GM19351 (cell line): ENCODE measurements at regions not wholly inside any gene's neighbourhood (a gene's known extent, or its start where the extent isn't known, plus 50 kb on each side); places are given as distances from the start of the nearest gene placed in this dataset.

ENCODE experiments used
- ATAC-seq: cut with Tn5 transposase; IDR thresholded peaks from one replicate; pipeline ENCODE4 v1.9.1; 2021; ENCODE audit warnings: mild to moderate bottlenecking, moderate library complexity; ENCODE audit not compliant: unreplicated experiment

- ATAC-seq = no peak
Measured at GRCh38 chr18:56146565-56146964, 491.8 kb downstream of the TXNL1 start.

DNA sequence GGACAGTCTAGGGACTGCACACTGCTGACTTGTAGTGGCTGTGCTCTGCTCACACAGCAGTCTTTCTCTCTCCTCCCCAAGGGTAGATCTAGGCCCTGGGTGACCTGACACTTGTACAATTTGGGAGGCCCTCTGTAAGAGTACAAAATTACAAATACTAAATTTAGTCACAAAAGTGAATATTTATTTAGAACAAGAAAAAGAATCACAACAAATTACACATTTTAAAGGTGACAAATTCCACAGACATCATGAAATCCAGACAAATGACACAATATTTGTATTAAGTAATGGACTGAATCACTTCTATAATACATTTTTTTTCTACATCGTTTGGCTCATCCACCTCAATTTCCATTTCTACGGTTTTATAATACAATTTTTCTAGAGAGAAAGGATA lies 496.4 kb downstream of the TXNL1 start:
- ATAC-seq = no peak

GRCh38 chr18:56139792-56140254 lies 498.6 kb downstream of the TXNL1 start:
- no peak for ATAC-seq

GRCh38 chr18:56139372-56139771 lies 499.0 kb downstream of the TXNL1 start:
- no peak for ATAC-seq

GRCh38 chr18:56136105-56136504 lies 502.3 kb downstream of the TXNL1 start:
- no peak for ATAC-seq

DNA sequence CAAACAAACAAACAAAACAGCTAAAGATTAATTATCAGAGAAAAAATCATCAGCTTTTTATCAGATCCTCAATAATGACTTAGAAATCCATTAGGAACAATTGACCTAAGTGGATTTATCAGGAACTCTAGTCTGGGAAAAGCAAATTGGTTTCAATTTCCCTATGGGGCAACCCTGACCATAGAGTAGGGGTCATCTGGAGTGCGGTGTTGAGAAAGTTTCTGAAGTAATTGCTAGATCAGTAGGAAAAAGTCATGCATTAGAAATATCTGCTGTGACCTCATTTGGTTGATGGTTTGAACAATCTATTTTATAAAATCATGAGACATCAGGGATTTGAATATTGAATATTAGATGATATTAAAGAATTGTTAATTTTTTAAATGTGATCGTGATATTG lies 507.9 kb downstream of the TXNL1 start:
- no peak for ATAC-seq

DNA sequence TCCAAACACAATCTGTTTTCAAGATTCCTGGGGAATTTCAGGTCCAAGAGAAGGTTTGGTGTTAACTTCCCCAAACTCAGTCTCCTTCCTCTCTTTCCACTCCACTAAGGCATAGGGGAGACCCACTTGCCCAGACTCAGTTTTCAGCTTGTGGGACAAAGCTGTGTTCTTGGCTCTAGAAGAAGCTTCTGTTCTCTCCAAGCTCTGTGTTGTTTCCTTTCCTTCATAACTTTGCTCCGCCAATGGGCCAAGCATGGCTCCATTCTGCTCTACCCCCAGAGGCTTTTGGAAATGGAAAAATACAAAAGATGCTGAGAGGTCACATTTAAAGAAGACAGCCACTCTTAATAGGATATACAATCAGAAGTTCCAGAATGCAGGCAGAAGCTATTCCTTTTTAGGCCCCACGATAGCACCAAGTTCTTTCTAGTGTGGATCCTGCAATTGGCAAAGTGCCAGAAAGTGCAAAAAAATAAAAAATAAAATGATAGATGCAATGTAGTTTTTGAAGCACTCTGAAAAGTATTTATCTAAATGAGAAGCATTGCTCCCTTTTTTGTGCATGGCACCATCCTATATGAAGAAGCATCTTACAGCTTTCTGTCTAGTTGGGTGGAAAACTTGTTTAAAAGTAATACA lies 510.1 kb downstream of the TXNL1 start:
- ATAC-seq = no peak

DNA sequence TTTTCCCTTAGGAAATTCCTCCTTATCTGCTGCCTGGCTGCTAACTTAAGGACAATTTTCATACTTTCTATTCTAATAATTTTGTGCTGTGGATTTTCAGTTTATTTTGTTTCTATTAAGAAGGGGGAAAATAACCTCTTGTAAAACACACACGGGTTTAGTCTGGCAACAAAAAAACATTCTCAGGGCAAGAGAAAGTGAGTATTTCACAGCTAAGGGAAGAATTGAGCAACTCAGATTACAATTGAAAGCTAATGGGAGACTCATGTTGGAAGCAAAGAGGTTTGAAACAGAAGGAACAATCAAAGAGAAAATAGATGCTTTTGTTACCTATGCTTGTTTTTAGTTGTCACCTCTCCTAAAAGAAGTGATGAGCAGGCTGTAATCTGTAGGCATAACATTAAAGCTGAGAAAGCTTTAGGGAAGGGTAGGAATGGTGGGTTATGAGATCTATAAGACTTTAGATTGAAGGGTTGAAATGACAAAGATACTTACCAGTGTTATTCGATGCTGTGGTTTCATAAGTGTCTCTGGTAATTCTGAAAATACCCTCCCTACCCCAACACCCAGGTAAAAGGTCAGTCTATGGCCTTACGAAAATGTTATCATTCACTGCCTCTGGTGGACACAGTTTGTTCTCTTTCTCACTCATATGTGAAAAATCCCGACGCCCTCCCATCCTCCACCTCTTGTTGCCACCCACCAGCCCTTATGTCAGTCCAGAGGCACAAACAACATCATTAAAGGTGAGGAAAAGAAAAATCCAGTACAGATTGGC lies 510.9 kb downstream of the TXNL1 start:
- no peak for ATAC-seq

- ATAC-seq = no peak
Measured at GRCh38 chr18:56124186-56124585, 514.2 kb downstream of the TXNL1 start.

GRCh38 chr18:56121669-56122068 lies 516.7 kb downstream of the TXNL1 start:
- no peak for ATAC-seq

DNA sequence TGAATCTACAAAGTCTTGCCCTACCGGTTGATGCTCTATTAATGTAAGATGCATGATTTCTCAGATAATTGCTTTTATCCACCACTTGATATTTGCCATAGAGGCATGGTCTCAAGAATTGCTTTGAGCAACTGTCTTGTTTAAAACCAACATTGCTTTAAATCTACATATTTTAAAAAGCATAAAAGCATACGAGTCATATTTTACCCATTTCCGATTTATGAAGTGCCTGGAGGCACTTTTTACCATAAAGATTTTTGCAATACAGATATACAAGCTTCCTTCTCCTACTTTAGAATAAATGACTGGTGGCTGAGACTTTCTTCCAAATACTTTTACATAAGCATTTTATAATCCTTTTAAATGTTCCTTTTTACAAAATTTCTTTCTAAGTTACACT lies 517.6 kb downstream of the TXNL1 start:
- no peak for ATAC-seq

DNA sequence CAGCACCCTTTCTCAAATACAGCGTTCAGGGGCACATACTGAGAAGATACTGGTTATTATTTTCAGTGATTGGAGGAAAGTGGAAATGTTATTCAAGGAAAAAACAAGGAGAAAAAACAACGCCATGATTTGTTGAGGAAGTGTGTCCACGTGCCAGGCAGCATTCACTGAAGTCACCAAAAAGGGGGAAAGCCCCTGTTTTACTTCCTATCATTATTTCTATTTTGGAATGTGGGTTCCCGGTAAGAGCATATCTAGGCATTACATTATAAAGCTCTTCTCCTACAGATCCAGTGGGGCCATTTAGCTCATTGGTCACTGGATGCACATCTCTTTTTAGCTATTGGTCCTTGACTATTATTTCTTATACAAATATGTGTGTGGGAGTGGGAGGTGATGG lies 518.7 kb downstream of the TXNL1 start:
- no peak for ATAC-seq

DNA sequence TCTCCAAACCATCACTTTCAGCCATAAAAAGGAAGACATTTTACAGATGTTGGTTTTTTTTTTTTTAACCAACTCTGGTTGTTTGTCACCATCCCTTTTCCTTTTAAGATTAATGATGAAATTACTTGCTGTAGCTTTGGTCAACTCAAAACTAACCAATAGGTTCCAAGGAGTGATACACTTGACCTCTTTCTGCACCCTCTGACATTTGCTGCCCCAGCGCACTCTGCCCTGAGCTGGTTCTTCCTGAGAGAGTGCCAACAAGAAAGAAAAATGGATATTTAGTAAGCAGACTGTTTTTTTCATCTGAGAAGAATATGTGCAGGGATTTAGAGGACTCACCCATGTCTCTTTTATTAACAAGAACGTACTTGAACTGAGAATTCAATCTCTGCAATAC lies 520.0 kb downstream of the TXNL1 start:
- ATAC-seq = no peak

GRCh38 chr18:56115071-56116015 lies 523.0 kb downstream of the TXNL1 start:
- no peak for ATAC-seq

DNA sequence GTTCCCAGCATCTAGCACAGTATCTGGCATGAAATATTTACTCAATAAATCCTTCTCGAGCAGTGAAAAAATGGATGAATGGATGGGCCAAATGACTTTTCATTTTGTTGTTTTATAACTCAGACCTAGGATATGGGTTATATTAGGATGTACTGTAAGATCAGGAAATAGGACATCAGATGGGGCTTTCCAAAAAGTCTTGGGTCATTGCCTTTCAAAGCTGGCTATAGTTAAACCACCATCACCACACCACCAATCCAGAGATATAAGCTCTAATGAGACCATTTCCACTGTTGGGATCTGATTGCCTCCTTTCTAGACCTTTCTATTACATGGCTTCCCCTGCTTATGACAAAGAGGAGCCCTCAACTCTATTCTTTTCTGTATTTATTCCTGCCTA lies 525.0 kb upstream of the TCF4 start:
- ATAC-seq = no peak

DNA sequence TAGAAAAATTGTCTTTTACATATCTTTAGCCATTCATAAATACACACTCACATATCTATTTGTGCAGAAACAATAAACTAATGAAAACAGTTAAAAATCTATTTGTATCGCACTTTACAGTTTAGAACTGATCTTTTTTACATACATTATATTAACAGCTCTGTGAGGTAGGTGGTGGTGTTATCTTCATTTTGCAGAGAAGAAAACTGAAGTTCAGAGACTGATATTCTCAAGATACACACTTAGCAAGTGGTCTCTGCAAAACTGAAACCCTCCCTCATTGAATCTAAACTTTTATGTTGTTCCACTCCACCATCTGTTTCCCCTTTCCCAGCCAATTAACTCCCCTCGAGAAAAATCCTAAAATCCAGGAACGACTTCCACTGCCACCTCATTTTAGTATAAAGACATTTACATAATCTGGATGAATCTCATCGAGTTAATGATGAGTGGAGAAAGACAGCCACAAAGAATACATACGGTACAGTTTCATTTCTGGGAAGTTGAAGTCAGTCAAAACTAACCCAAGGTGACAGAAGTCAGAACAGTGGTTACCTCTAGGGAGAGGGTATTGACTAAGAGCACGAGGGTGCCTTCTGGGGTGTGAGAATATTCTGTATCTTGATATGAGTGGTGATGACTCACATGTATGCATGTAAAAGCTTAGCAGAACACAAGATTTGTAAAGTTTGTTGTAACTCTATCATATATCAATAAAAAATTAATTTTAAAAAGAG lies 524.2 kb upstream of the TCF4 start:
- peak; percentile 98 for ATAC-seq

DNA sequence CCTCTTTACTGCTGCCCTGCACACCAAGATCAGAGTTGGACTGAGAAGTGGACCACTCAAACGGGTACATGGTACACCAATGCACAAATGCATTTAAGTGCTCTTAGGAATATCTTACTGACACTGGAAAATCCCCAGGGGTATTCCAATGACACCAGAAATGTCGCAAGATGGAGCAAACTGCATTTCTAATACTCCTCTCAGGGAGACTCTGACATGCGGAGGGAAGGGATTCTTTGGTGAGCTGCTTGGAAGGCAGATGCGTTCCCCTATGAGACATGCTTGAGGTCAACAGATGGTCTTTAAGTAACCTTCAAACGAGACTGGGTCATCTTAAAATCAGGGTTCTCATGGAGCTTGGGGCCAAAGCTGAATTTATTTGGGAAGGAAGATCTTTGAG lies 521.8 kb upstream of the TCF4 start:
- ATAC-seq = no peak

GRCh38 chr18:56108478-56109367 lies 520.7 kb upstream of the TCF4 start:
- ATAC-seq = no peak

DNA sequence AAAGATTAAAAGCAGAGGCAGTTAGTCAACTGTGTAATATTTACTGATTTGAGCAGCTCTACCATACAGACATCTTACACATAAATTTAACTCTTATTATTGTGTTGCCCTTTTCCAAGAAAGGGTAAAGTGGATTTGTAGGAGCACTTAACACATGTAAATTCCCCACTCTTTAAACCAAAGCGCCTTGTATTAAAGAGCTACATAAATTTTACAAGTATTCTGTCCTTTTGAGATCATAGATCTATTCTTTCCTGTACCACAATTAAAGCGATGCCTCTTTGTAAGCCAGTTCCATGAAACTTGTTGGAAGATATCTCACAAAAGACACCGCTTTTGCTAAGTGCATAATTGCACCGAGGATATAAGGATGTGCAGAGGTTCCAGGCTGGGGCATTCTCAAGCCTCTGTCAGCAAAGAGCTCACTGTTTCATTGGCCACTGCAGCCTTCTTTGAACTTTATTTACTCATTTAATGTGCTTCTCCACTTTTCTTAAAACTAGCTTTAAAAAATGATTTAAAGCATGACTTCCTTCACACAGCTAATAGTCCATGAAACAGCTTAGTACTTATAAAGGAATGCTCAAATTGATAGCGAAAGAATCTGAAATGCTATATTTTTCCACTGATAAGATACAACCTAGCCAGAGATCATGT lies 520.0 kb upstream of the TCF4 start:
- no peak for ATAC-seq
